GM23338 (cell line): ENCODE measurements at regions not wholly inside any gene's neighbourhood (a gene's known extent, or its start where the extent isn't known, plus 50 kb on each side); places are given as distances from the start of the nearest gene placed in this dataset.
"Not testable (repeated sequence)": the region's sequence is repeated elsewhere in the genome, so short reads cannot be mapped to it uniquely, and the experiment has no call there.

ENCODE experiments used
- ATAC-seq: fragments of 200-7000 bp; cut with Tn5 transposase; 3 replicates; pipeline ENCODE4 v1.9.1; 2020
- DNase-seq: peaks from one replicate; pipeline ENCODE4 v3.0.0-alpha.2; 2015; ENCODE audit warnings: low spot score
- H2AFZ ChIP-seq: fragments of 200-600 bp; sonication (generic); 2 replicates; pipeline ENCODE4 v1.8.0; 2016; ENCODE audit warnings: antibody characterized with exemption, mild to moderate bottlenecking, moderate library complexity
- H3F3A ChIP-seq: fragments of 200-600 bp; sonication (generic); replicated peaks from 2 replicates; pipeline ENCODE4 v1.8.0; 2017; ENCODE audit warnings: antibody characterized with exemption, mixed run types, low read depth
- H3K27ac ChIP-seq: fragments of 200-600 bp; sonication (generic); 2 replicates; pipeline ENCODE4 v1.6.1; 2016; ENCODE audit warnings: low read depth
- H3K27me3 ChIP-seq: fragments of 200-600 bp; sonication (generic); 2 replicates; pipeline ENCODE4 v1.8.0; 2016; ENCODE audit warnings: mild to moderate bottlenecking, mixed run types, moderate library complexity; ENCODE audit not compliant: insufficient read depth
- H3K36me3 ChIP-seq: fragments of 200-600 bp; sonication (generic); 2 replicates; pipeline ENCODE4 v1.8.0; 2016; ENCODE audit warnings: mild to moderate bottlenecking; ENCODE audit not compliant: insufficient read depth
- H3K4me1 ChIP-seq: fragments of 200-600 bp; sonication (generic); 2 replicates; pipeline ENCODE4 v1.8.0; 2016; ENCODE audit warnings: mild to moderate bottlenecking, moderate library complexity; ENCODE audit not compliant: insufficient read depth
- H3K4me2 ChIP-seq: fragments of 200-600 bp; sonication (generic); 2 replicates; pipeline ENCODE4 v1.7.1; 2017; ENCODE audit warnings: mixed run types
- H3K4me3 ChIP-seq: fragments of 200-600 bp; sonication (generic); 2 replicates; pipeline ENCODE4 v1.6.1; 2016; ENCODE audit warnings: mixed run types
- H3K79me2 ChIP-seq: fragments of 200-600 bp; sonication (generic); replicated peaks from 2 replicates; pipeline ENCODE4 v1.8.0; 2017; ENCODE audit warnings: mild to moderate bottlenecking; ENCODE audit not compliant: insufficient read depth
- H3K9me2 ChIP-seq: fragments of 200-600 bp; sonication (generic); 2 replicates; pipeline ENCODE4 v1.8.0; 2017; ENCODE audit not compliant: insufficient read depth
- H4K20me1 ChIP-seq: fragments of 200-600 bp; sonication (generic); replicated peaks from 2 replicates; pipeline ENCODE4 v1.8.0; 2017; ENCODE audit warnings: mild to moderate bottlenecking; ENCODE audit not compliant: insufficient read depth
- H3K27ac Mint-ChIP-seq: 2 replicates; pipeline ENCODE4 v1.8.0; 2020; ENCODE audit warnings: inconsistent platforms, mild to moderate bottlenecking, moderate library complexity, mixed read lengths
- H3K27me3 Mint-ChIP-seq: 3 replicates; pipeline ENCODE4 v1.8.0; 2022; ENCODE audit warnings: low read depth, mild to moderate bottlenecking, moderate library complexity, mixed read lengths, inconsistent platforms; ENCODE audit not compliant: insufficient read depth, poor library complexity
- H3K36me3 Mint-ChIP-seq: 3 replicates; pipeline ENCODE4 v1.8.0; 2021; ENCODE audit warnings: low read depth, mild to moderate bottlenecking, inconsistent platforms, moderate library complexity, mixed read lengths
- H3K4me1 Mint-ChIP-seq: 3 replicates; pipeline ENCODE4 v1.8.0; 2020; ENCODE audit warnings: mild to moderate bottlenecking, inconsistent platforms, mixed read lengths
- H3K4me3 Mint-ChIP-seq: 3 replicates; pipeline ENCODE4 v1.8.0; 2021; ENCODE audit warnings: moderate library complexity, mild to moderate bottlenecking, inconsistent platforms, mixed read lengths
- H3K9me3 Mint-ChIP-seq: 3 replicates; pipeline ENCODE4 v1.8.0; 2020; ENCODE audit warnings: moderate library complexity, mild to moderate bottlenecking, inconsistent platforms, mixed read lengths
- CREB1 ChIP-seq: fragments of 250-450 bp; sonication (Bioruptor Pico); IDR thresholded peaks from 2 replicates; pipeline ENCODE4 v1.5.0; 2020; ENCODE audit warnings: low read depth, mild to moderate bottlenecking, moderate library complexity
- CTCF ChIP-seq, 2 experiments: fragments of 200-600 bp in 1 of 2; sonication (generic) in 1 of 2; conservative IDR thresholded peaks; 2 replicates each; pipeline versions ENCODE4 v1.5.1 to v1.6.1; 2016 to 2017; ENCODE audit warnings: antibody characterized with exemption in 2 of 2, low read depth in 2 of 2, mild to moderate bottlenecking in 2 of 2, moderate library complexity in 1 of 2
- EZH2phosphoT487 ChIP-seq: fragments of 200-600 bp; sonication (generic); IDR thresholded peaks from one replicate; pipeline ENCODE4 v1.8.1; 2018; ENCODE audit warnings: antibody characterized with exemption; ENCODE audit not compliant: unreplicated experiment
- JUNB ChIP-seq: IDR thresholded peaks from one replicate; pipeline ENCODE4 v1.6.1; 2016; ENCODE audit warnings: antibody characterized with exemption; ENCODE audit not compliant: unreplicated experiment
- NANOG ChIP-seq: IDR thresholded peaks from 2 replicates; pipeline ENCODE4 v1.6.1; 2016; ENCODE audit warnings: antibody characterized with exemption, borderline replicate concordance
- POLR2AphosphoS5 ChIP-seq: IDR thresholded peaks from 2 replicates; pipeline ENCODE4 v1.6.1; 2016; ENCODE audit warnings: antibody characterized with exemption, low read depth
- ZNF331 ChIP-seq: fragments of 250-450 bp; sonication (Bioruptor Pico); IDR thresholded peaks from 2 replicates; pipeline ENCODE4 v1.5.0; 2020; ENCODE audit warnings: low read depth, mild to moderate bottlenecking, moderate library complexity
- TF ChIP-seq, protein P1 (sequence below): IDR thresholded peaks from one replicate; pipeline ENCODE4 v1.6.1; 2018; ENCODE audit warnings: antibody characterized with exemption; ENCODE audit not compliant: unreplicated experiment
- TF ChIP-seq, protein P2 (sequence below): IDR thresholded peaks from 2 replicates; pipeline ENCODE4 v1.6.1; 2016; ENCODE audit warnings: antibody characterized with exemption

- no peak for TF ChIP-seq CREB1 (CRISPR knock-in tag)
- no peak for TF ChIP-seq ZNF331
- no peak for TF ChIP-seq EZH2phosphoT487
- TF ChIP-seq JUNB, result no peak
- no peak for TF ChIP-seq CTCF (conservative IDR thresholded peaks at IDR 0.05; ENCODE audit: low read depth in 2 of 2)
- TF ChIP-seq, protein P1, sequence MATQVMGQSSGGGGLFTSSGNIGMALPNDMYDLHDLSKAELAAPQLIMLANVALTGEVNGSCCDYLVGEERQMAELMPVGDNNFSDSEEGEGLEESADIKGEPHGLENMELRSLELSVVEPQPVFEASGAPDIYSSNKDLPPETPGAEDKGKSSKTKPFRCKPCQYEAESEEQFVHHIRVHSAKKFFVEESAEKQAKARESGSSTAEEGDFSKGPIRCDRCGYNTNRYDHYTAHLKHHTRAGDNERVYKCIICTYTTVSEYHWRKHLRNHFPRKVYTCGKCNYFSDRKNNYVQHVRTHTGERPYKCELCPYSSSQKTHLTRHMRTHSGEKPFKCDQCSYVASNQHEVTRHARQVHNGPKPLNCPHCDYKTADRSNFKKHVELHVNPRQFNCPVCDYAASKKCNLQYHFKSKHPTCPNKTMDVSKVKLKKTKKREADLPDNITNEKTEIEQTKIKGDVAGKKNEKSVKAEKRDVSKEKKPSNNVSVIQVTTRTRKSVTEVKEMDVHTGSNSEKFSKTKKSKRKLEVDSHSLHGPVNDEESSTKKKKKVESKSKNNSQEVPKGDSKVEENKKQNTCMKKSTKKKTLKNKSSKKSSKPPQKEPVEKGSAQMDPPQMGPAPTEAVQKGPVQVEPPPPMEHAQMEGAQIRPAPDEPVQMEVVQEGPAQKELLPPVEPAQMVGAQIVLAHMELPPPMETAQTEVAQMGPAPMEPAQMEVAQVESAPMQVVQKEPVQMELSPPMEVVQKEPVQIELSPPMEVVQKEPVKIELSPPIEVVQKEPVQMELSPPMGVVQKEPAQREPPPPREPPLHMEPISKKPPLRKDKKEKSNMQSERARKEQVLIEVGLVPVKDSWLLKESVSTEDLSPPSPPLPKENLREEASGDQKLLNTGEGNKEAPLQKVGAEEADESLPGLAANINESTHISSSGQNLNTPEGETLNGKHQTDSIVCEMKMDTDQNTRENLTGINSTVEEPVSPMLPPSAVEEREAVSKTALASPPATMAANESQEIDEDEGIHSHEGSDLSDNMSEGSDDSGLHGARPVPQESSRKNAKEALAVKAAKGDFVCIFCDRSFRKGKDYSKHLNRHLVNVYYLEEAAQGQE, result no peak
- no peak for TF ChIP-seq POLR2AphosphoS5
- TF ChIP-seq, protein P2, sequence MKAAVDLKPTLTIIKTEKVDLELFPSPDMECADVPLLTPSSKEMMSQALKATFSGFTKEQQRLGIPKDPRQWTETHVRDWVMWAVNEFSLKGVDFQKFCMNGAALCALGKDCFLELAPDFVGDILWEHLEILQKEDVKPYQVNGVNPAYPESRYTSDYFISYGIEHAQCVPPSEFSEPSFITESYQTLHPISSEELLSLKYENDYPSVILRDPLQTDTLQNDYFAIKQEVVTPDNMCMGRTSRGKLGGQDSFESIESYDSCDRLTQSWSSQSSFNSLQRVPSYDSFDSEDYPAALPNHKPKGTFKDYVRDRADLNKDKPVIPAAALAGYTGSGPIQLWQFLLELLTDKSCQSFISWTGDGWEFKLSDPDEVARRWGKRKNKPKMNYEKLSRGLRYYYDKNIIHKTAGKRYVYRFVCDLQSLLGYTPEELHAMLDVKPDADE, result no peak
- TF ChIP-seq NANOG, result no peak
Measured at GRCh38 chr5:89524785-89525184, 641.8 kb upstream of the MEF2C start (continued).

DNA sequence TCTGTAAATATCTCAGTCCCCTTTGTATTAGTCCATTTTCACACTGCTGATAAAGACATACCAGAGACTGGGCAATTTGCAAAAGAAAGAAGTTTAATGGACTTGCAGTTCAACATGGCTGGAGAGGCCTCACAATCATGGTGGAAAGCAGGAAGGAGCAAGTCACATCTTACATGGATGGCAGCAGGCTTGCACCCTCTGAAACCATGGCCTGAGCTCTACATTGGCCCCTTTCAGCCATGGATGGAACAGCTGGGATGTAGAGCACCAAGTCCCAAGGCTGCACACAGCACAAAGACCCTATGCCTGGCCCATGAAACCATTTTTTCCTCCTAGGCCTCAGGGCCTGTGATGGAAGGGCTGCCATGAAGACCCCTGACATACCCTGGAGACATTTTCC is 640.9 kb upstream of the MEF2C start:
- not testable (repeated sequence) for H3K27ac ChIP-seq, H3K4me2 ChIP-seq, H3F3A ChIP-seq, H3K27ac Mint-ChIP-seq, H3K4me1 Mint-ChIP-seq, H3K9me2 ChIP-seq, DNase-seq, H3K4me3 ChIP-seq, H3K27me3 ChIP-seq, H3K4me1 ChIP-seq, H3K27me3 Mint-ChIP-seq, H4K20me1 ChIP-seq, H2AFZ ChIP-seq, ATAC-seq, H3K79me2 ChIP-seq, H3K4me3 Mint-ChIP-seq
- H3K36me3 Mint-ChIP-seq, result peaks cover 19% of the 10 kb centered on the region
- H3K36me3 ChIP-seq, result peaks cover 12% of the 10 kb centered on the region
- H3K9me3 Mint-ChIP-seq, result peaks cover 27% of the 10 kb centered on the region
